T follicular helper cell (primary cell): ENCODE measurements at regions not wholly inside any gene's neighbourhood (a gene's known extent, or its start where the extent isn't known, plus 50 kb on each side); places are given as distances from the start of the nearest gene placed in this dataset.

Experiments
- DNase-seq: peaks from one replicate; pipeline ENCODE4 v3.0.0-alpha.2; 2020; ENCODE audit warnings: low read depth

GRCh38 chr2:120675460-120676130 is 60.1 kb upstream of the GLI2 start:
- DNase-seq, result peak; percentile 20

GRCh38 chr2:120677221-120677620 is 58.4 kb upstream of the GLI2 start:
- DNase-seq, result no peak

- no peak for DNase-seq
Measured at GRCh38 chr2:120677696-120678247, 57.9 kb upstream of the GLI2 start.

- DNase-seq, result no peak
Measured at GRCh38 chr2:120678251-120678650, 57.4 kb upstream of the GLI2 start.

DNA sequence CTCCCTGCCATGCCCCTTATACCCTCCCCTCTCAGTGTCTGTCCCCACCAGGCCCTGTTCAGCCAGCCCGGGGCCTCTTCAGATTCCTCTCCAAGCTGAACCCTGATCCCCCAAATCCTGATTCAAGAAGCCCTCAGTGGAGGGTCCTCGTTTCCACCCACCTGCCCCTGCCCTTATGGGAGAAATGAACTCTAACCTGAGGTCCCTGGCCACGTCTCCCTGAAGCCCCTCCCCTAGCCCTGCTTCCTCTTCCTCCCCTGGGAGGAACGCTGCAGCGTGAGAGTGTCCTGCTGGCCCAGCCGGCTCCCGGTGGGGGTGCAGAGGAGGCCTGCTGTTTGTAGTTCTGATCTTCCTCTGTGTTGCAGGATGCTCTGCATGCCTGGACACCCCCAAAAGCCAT is 56.7 kb upstream of the GLI2 start:
- DNase-seq, result no peak

- no peak for DNase-seq
Measured at GRCh38 chr2:120679526-120679925, 56.1 kb upstream of the GLI2 start.

DNA sequence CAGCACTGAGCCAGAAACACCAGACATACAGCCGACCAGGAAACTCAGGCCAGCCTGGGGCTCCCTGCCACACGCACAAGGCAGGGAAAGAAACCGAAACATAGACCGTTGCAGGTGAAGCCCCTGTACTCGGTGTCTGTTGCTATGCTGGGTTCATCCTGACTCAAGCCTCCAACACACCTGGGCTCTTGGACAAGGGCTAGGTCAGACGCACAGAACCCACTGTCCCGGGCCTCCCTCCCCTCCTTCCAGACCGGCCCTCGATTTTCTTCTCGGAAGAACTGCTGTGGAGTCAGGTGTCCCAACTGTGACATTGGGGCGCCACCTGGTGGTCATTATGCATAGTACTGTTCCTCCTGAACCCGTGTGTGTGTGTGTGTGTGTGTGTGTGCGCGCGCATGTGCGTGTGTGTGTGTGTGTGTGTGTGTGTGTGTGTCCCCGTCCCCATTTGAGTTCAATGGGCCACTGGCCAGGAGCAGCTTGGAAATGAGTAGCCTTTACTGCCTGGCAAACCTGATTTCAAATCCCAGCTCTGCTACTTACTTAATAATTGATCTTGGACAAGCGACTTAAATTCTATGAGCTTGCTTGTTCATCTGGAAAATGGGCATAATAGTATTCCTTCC is 55.4 kb upstream of the GLI2 start:
- DNase-seq, result peak; percentile 50

- no peak for DNase-seq
Measured at GRCh38 chr2:120681181-120681580, 54.5 kb upstream of the GLI2 start.

- no peak for DNase-seq
Measured at GRCh38 chr2:120681696-120682288, 53.9 kb upstream of the GLI2 start.

DNA sequence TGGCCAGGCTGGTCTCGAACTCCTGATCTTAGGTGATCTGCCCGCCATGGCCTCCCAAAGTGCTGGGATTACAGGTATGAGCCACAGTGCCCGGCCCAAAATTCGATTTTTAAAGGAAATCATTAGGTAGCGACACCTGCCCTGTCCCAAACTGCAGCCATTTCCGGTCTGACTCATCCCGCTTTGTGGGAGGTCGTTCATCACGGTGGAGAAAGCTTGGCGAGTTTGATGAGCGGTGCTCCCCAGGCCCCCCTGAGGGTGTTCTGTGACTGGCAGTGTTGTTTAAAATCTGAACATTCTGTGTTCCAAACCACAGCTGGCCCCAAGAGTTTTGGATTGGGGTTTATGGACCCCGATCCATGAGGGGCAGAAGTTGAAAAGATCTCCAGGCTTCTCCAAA is 53.0 kb upstream of the GLI2 start:
- no peak for DNase-seq

GRCh38 chr2:120683081-120683480 is 52.6 kb upstream of the GLI2 start:
- DNase-seq, result no peak

DNA sequence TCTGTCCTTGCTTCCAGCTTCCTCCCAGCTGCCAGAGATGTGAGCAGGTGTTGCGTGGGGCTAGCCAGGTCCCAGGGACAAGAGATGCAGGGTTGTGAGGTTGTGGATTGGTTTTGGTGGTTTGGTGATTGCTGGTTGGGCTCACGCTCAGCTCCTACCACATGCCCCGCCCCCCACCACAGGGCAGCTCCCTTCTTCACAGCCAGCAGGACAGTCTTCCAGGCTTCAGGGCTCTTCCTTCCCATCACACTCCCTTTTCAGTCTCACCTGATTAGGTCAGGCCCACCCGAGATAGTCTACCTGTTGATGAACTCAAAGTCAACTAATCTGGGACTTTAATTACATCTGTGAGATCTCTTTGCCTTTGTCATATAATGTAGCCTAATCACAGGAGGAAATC is 52.0 kb upstream of the GLI2 start:
- no peak for DNase-seq

DNA sequence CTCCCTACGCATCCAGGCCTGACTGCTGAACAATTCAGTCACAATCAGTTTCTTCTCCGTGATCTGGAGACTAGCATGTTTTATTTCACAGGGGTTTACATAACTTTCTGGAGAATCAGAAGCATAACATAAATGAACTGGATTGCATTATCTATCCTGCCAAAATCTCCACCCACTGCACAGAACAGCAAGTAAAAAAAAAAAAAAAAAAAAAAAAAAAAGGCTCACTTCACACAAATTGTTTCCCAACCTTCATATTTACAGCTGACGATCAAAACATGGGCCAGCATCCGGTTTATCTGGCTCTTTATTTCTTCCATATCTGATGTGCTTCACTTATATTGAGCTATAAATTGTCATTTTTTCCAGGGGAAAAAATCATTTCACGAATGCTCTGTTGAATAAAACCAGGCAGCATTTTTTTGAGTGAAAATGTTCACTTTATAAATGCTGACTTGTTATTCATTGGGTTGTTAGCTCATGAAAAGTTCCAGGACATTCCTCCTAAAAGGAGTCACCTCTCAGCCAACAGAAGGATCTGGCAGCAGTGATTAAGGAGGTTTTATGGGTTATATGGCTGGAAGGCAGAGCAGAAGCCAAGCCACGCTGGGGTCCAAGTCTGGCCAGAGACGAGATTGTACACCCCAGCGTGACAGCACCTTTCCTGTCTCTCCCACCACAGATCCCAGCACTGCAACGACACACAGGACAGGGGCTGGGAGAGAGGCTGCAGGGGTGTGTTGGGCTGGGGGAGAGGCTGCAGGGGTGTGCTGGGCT is 51.2 kb upstream of the GLI2 start:
- DNase-seq, result no peak

DNA sequence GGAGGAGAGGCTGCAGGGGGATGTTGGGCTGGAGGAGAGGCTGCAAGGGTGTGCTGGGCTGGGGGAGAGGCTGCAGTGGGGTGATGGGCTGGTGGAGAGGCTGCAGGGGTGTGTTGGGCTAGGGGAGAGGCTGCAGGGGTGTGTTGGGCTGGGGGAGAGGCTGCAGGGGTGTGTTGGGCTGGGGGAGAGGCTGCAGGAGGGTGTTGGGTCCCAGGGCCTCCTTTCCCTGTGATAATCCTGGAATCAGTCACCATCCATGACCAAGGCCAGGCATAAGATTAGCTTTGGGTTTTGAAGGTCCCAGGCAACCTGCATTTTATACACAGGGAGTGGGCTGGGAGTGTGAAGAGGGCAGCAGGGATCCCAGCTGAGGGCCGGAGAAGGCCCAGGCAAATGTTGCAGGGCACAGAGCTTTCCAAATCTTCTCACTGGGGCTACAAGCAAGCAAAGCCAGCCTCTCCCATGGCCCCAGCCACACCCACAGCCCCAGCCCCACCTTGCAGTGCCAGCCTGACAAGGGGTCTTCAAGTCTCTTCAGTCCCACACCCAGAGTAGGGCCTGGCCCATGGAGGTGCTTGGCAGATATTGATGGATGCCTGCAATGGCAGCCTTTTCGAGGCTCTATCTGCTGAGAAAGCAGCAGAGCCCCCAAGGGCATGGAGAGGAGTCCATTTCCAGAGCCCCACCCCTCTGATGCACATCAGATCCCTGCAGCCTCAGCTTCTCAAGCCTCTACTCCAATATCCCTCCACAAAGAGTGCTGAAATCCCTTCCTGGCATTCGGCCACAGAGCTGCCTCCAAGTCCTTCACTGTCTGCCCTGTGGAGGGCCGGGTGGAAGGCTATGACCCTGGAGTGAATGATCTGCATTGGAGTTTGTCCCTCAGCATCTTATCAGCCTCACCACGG is 50.3 kb upstream of the GLI2 start:
- no peak for DNase-seq
